ENCODE measurements at regions not wholly inside any gene's neighbourhood (a gene's known extent, or its start where the extent isn't known, plus 50 kb on each side); places are given as distances from the start of the nearest gene placed in this dataset.
"Not testable (repeated sequence)": the region's sequence is repeated elsewhere in the genome, so short reads cannot be mapped to it uniquely, and the experiment has no call there.

GRCh38 chrX:121407627-121408026, 360.2 kb downstream of the GLUD2 start:
- no peak for DNase-seq (ENCODE audit: low spot score)
- Histone ChIP-seq H3K27me3 (ENCODE audit: control insufficient read depth in 4 of 4, insufficient read depth in 4 of 4, low read length in 3 of 4) (no peaks in the 10 kb centered on the region), H3K27ac (ENCODE audit: low read depth in 1 of 2, low read length in 2 of 2) (no peak overlapping the region), H3K4me3 (ENCODE audit: low read depth in 1 of 3, low read length in 3 of 3) (no peak overlapping the region), H3K9ac (ENCODE audit: low read depth in 1 of 2, low read length in 2 of 2) (no peak overlapping the region), H3K4me1 (ENCODE audit: control insufficient read depth in 4 of 4, insufficient read depth in 4 of 4, low read length in 3 of 4) (no peaks in the 10 kb centered on the region), H3K36me3 (ENCODE audit: control insufficient read depth in 4 of 4, insufficient read depth in 3 of 4, low read depth in 1 of 4, low read length in 3 of 4) (no peaks in the 10 kb centered on the region), H3K9me3 (ENCODE audit: control insufficient read depth in 4 of 4, low read length in 3 of 4) (no peaks in the 10 kb centered on the region)
- WGBS, result 89% methylated on average over 5 of the region's 5 CpGs
- no peak for TF ChIP-seq REST (IDR thresholded peaks at IDR 0.05)
- no peak for TF ChIP-seq MAX (IDR thresholded peaks at IDR 0.05)
- no peak for TF ChIP-seq YY1 (IDR thresholded peaks at IDR 0.05)
- no peak for TF ChIP-seq EGR1 (IDR thresholded peaks at IDR 0.05; ENCODE audit: low read depth in 2 of 2)
- no peak for TF ChIP-seq FOXA2 (IDR thresholded peaks at IDR 0.05)
- TF ChIP-seq NR2F2 (IDR thresholded peaks at IDR 0.05), result no peak
- no peak for TF ChIP-seq RXRA (IDR thresholded peaks at IDR 0.05)
- no peak for TF ChIP-seq ZBTB33 (IDR thresholded peaks at IDR 0.05)
- no peak for TF ChIP-seq CTCF (IDR thresholded peaks at IDR 0.05; ENCODE audit: low read depth, low read length, missing input control)
- TF ChIP-seq TAF1 (conservative IDR thresholded peaks at IDR 0.05), result no peak
- TF ChIP-seq HNF4G (IDR thresholded peaks at IDR 0.05), result no peak
- TF ChIP-seq ATF3 (IDR thresholded peaks at IDR 0.05), result no peak
- no peak for TF ChIP-seq SP1 (IDR thresholded peaks at IDR 0.05)
- TF ChIP-seq FOXA1 (IDR thresholded peaks at IDR 0.05), result no peak

GRCh38 chrX:121431514-121431913, 384.1 kb downstream of the GLUD2 start:
- DNase-seq (ENCODE audit: low spot score); H3K27ac ChIP-seq (ENCODE audit: low read depth in 1 of 2, low read length in 2 of 2); H3K27me3 ChIP-seq (ENCODE audit: control insufficient read depth in 4 of 4, insufficient read depth in 4 of 4, low read length in 3 of 4); H3K4me1 ChIP-seq (ENCODE audit: control insufficient read depth in 4 of 4, insufficient read depth in 4 of 4, low read length in 3 of 4); H3K4me3 ChIP-seq (ENCODE audit: low read depth in 1 of 3, low read length in 3 of 3); H3K9ac ChIP-seq (ENCODE audit: low read depth in 1 of 2, low read length in 2 of 2); H3K36me3 ChIP-seq (ENCODE audit: control insufficient read depth in 4 of 4, insufficient read depth in 3 of 4, low read depth in 1 of 4, low read length in 3 of 4); H3K9me3 ChIP-seq (ENCODE audit: control insufficient read depth in 4 of 4, low read length in 3 of 4): not testable (repeated sequence)
- WGBS, result 95% methylated on average over 27 of the region's 27 CpGs
